Activated CD4-positive, alpha-beta T cell treated with anti-CD3 and anti-CD28 coated beads for 36 hours (primary cell): ENCODE measurements at regions not wholly inside any gene's neighbourhood (a gene's known extent, or its start where the extent isn't known, plus 50 kb on each side); places are given as distances from the start of the nearest gene placed in this dataset.

Experiments
- ATAC-seq: fragments of 200-7000 bp; cut with Tn5 transposase; one replicate; pipeline ENCODE4 v1.10.0; 2021; ENCODE audit warnings: mild to moderate bottlenecking, moderate library complexity
- CTCF ChIA-PET: fragments of 350-600 bp; sonication (Branson Sonifier 250); formaldehyde crosslinking; loops from one replicate; lab custom pipeline; 2021; ENCODE audit warnings: antibody characterized with exemption; lab: Charles Lee
- POLR2A ChIA-PET: fragments of 350-600 bp; sonication (Branson Sonifier 250); formaldehyde crosslinking; loops from one replicate; lab custom pipeline; 2021; ENCODE audit warnings: antibody characterized with exemption, inconsistent platforms; lab: Charles Lee
- DNase-seq: peaks from one replicate; pipeline ENCODE4 v3.0.0-alpha.2; 2020
- H3K27ac Mint-ChIP-seq: one replicate; pipeline ENCODE4 v1.8.0; 2021; ENCODE audit warnings: mixed read lengths
- H3K27me3 Mint-ChIP-seq: one replicate; pipeline ENCODE4 v1.8.0; 2021; ENCODE audit warnings: mixed read lengths
- H3K36me3 Mint-ChIP-seq: one replicate; pipeline ENCODE4 v1.8.0; 2021; ENCODE audit warnings: low read depth, mixed read lengths
- H3K4me1 Mint-ChIP-seq: one replicate; pipeline ENCODE4 v1.8.0; 2021; ENCODE audit warnings: mixed read lengths
- H3K4me3 Mint-ChIP-seq: one replicate; pipeline ENCODE4 v1.8.0; 2021; ENCODE audit warnings: mild to moderate bottlenecking, moderate library complexity, mixed read lengths
- H3K9me3 Mint-ChIP-seq: one replicate; pipeline ENCODE4 v1.8.0; 2021; ENCODE audit warnings: low read depth, mixed read lengths
- intact Hi-C, 2 experiments: fragments of 100-400 bp; cut with DNase I in 1 of 2; cut with micrococcal nuclease in 1 of 2; formaldehyde crosslinking; loops; one replicate each; pipeline versions ENCODE4 v1.14.2 to v1.15.1; 2022 to 2024; cut with DNase I, micrococcal nuclease

GRCh38 chr3:76724706-76725105 lies 315.2 kb upstream of the ROBO2 start:
- ChIA-PET CTCF (no interaction called here), POLR2A (no interaction called here)
- Mint-ChIP-seq H3K9me3 (peaks cover 17% of the 10 kb centered on the region), H3K4me1 (no peaks in the 10 kb centered on the region), H3K4me3 (no peak overlapping the region), H3K27me3 (no peaks in the 10 kb centered on the region), H3K36me3 (no peaks in the 10 kb centered on the region), H3K27ac (no peak overlapping the region)
- intact Hi-C loops = no loop called here
- DNase-seq (no peak), ATAC-seq (no peak)

DNA sequence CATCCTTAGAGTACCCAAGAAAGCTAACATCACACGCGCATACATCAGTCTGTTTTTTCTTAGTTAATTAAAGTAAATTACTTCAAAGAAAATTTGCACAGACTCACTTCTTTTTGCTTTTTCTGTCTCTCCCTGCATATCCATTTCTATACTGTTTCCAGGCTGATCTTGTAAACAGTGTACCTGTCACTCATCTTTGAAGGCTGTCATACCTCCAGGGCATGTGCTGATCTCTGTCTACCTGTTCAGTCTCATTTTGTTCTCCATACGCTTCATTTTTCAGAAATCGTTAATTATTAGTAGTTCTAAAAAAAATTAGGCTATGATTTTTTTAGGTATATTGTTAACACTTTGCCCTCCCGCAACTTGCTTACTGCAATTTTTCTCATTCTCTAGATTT lies 313.9 kb upstream of the ROBO2 start:
- POLR2A ChIA-PET = no interaction called here
- Mint-ChIP-seq H3K27me3 (no peaks in the 10 kb centered on the region), H3K4me1 (no peaks in the 10 kb centered on the region), H3K9me3 (peaks cover 17% of the 10 kb centered on the region), H3K36me3 (no peaks in the 10 kb centered on the region), H3K27ac (no peak overlapping the region), H3K4me3 (no peak overlapping the region)
- DNase-seq (no peak), ATAC-seq (no peak)
- CTCF ChIA-PET = no interaction called here
- intact Hi-C loops = no loop called here

GRCh38 chr3:76728426-76728825 lies 311.5 kb upstream of the ROBO2 start:
- Mint-ChIP-seq H3K27ac (no peak overlapping the region), H3K4me1 (no peaks in the 10 kb centered on the region), H3K27me3 (no peaks in the 10 kb centered on the region), H3K4me3 (no peak overlapping the region), H3K36me3 (no peaks in the 10 kb centered on the region), H3K9me3 (peaks cover 24% of the 10 kb centered on the region)
- intact Hi-C loops = no loop called here
- CTCF ChIA-PET = no interaction called here
- POLR2A ChIA-PET = no interaction called here
- ATAC-seq = no peak
- DNase-seq = no peak

GRCh38 chr3:76731471-76731870 lies 308.4 kb upstream of the ROBO2 start:
- Mint-ChIP-seq H3K4me3 (no peak overlapping the region), H3K4me1 (no peaks in the 10 kb centered on the region), H3K36me3 (no peaks in the 10 kb centered on the region), H3K9me3 (peaks cover 17% of the 10 kb centered on the region), H3K27ac (no peak overlapping the region), H3K27me3 (no peaks in the 10 kb centered on the region)
- ChIA-PET POLR2A (no interaction called here), CTCF (no interaction called here)
- DNase-seq (no peak), ATAC-seq (no peak)
- intact Hi-C loops = no loop called here

- no peak overlapping the region for H3K27ac Mint-ChIP-seq
- no peak overlapping the region for H3K4me3 Mint-ChIP-seq
- H3K36me3 Mint-ChIP-seq = no peaks in the 10 kb centered on the region
- H3K9me3 Mint-ChIP-seq = peaks cover 16% of the 10 kb centered on the region
- H3K27me3 Mint-ChIP-seq = no peaks in the 10 kb centered on the region
- ChIA-PET CTCF (no interaction called here), POLR2A (no interaction called here)
- ATAC-seq (no peak), DNase-seq (no peak)
- H3K4me1 Mint-ChIP-seq = no peaks in the 10 kb centered on the region
- intact Hi-C loops = no loop called here
Measured at GRCh38 chr3:76733073-76733759, 306.7 kb upstream of the ROBO2 start.

- ChIA-PET CTCF (no interaction called here), POLR2A (no interaction called here)
- ATAC-seq (no peak), DNase-seq (no peak)
- no peak overlapping the region for H3K4me3 Mint-ChIP-seq
- H3K27ac Mint-ChIP-seq = no peak overlapping the region
- H3K36me3 Mint-ChIP-seq = no peaks in the 10 kb centered on the region
- H3K9me3 Mint-ChIP-seq = peaks cover 24% of the 10 kb centered on the region
- no peaks in the 10 kb centered on the region for H3K4me1 Mint-ChIP-seq
- intact Hi-C loops = no loop called here
- no peaks in the 10 kb centered on the region for H3K27me3 Mint-ChIP-seq
Measured at GRCh38 chr3:76735152-76735551, 304.7 kb upstream of the ROBO2 start.

GRCh38 chr3:76753599-76753998 lies 286.3 kb upstream of the ROBO2 start:
- Mint-ChIP-seq H3K36me3 (no peaks in the 10 kb centered on the region), H3K27me3 (no peaks in the 10 kb centered on the region), H3K27ac (no peak overlapping the region)

DNA sequence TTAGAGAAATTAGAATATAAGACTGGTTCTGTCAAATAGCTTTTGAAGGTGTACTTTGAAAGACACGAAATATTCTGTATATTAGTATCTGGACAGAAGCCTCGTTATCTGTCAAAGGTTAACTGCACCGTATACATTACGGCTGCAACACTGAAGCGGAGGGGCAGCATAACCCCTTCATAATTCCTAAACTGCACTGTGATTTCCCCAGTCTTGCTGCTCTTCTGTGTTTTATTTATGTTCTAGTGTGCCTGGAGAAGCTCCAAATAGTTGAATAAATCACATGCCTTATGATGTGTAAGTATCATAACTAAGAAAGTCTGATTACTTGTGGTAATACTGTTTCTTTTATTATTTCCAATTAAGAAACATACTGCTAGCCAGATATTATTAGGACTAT lies 285.7 kb upstream of the ROBO2 start:
- no peak for ATAC-seq
- Mint-ChIP-seq H3K9me3 (peaks cover 11% of the 10 kb centered on the region), H3K4me3 (no peak overlapping the region), H3K27ac (no peak overlapping the region), H3K4me1 (no peaks in the 10 kb centered on the region), H3K36me3 (no peaks in the 10 kb centered on the region), H3K27me3 (no peaks in the 10 kb centered on the region)
- intact Hi-C loops = no loop called here
- POLR2A ChIA-PET = no interaction called here
- no peak for DNase-seq
- CTCF ChIA-PET = no interaction called here

More at GRCh38 chr3:76753599-76753998, 286.3 kb upstream of the ROBO2 start:
- DNase-seq (no peak), ATAC-seq (no peak)
- H3K4me3 Mint-ChIP-seq = no peak overlapping the region
- ChIA-PET POLR2A (no interaction called here), CTCF (no interaction called here)
- intact Hi-C loops = no loop called here
- peaks cover 10% of the 10 kb centered on the region for H3K9me3 Mint-ChIP-seq
- no peaks in the 10 kb centered on the region for H3K4me1 Mint-ChIP-seq

- no peak for ATAC-seq
- Mint-ChIP-seq H3K27ac (no peak overlapping the region), H3K9me3 (peaks cover 10% of the 10 kb centered on the region), H3K4me3 (no peak overlapping the region), H3K36me3 (no peaks in the 10 kb centered on the region), H3K27me3 (no peaks in the 10 kb centered on the region), H3K4me1 (no peaks in the 10 kb centered on the region)
- intact Hi-C loops = no loop called here
- POLR2A ChIA-PET = no interaction called here
- DNase-seq = no peak
- CTCF ChIA-PET = no interaction called here
Measured at GRCh38 chr3:76756577-76756976, 283.3 kb upstream of the ROBO2 start.

DNA sequence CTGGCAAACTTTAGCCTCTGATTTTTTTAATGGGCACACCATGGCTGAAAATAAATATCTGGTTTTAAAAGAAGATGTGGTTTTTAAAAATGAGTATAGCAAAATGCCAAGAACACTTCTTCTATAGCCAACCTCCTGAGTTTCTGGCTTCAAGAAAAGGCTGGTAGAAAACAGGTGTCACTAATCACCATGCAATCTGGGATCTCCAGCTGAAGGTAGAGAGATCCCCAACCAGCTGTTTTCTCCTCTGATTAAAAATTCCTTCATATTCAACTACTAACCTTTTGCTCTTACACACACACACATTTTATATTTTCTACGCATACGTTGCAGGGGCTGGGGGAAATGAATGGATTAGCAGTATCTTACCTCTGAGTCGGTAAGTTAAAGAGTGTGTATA lies 279.6 kb upstream of the ROBO2 start:
- Mint-ChIP-seq H3K27me3 (no peaks in the 10 kb centered on the region), H3K4me3 (no peak overlapping the region), H3K27ac (no peak overlapping the region), H3K9me3 (peaks cover 12% of the 10 kb centered on the region), H3K4me1 (no peaks in the 10 kb centered on the region), H3K36me3 (no peaks in the 10 kb centered on the region)
- ATAC-seq (no peak), DNase-seq (no peak)
- CTCF ChIA-PET = no interaction called here
- POLR2A ChIA-PET = no interaction called here
- intact Hi-C loops = no loop called here

DNA sequence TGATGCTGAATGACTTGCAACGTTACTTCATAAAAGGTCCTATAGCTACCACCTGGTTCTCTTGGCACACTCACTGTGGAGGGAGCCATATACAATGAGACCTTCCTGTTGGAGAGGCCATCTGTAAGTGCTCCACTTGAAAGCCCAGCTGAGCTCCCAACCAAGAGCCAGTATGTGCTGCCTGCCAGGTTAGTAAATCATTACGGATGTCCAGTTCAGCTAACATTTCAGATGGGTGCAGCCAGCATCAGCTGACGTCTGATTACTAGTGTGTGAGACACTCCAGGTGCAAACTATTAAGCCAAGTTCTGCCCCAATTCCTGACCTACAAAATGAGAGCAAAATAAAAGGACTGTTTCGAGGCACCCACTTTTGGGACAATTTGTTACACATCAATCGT lies 274.4 kb upstream of the ROBO2 start:
- CTCF ChIA-PET = interaction anchor here (0.6 kb wide), 1 partner anchor 457 kb away, joined by 3 read pairs; no protein-coding TSS in a partner anchor
- peaks cover 12% of the 10 kb centered on the region for H3K9me3 Mint-ChIP-seq
- H3K27me3 Mint-ChIP-seq = no peaks in the 10 kb centered on the region
- POLR2A ChIA-PET = no interaction called here
- no peak overlapping the region for H3K27ac Mint-ChIP-seq
- ATAC-seq (no peak), DNase-seq (no peak)
- intact Hi-C loops = no loop called here
- no peaks in the 10 kb centered on the region for H3K36me3 Mint-ChIP-seq
- H3K4me3 Mint-ChIP-seq = no peak overlapping the region
- H3K4me1 Mint-ChIP-seq = no peaks in the 10 kb centered on the region

- no peak overlapping the region for H3K27ac Mint-ChIP-seq
- DNase-seq = no peak
- ChIA-PET POLR2A (no interaction called here), CTCF (no interaction called here)
- ATAC-seq = no peak
- no peaks in the 10 kb centered on the region for H3K27me3 Mint-ChIP-seq
- H3K36me3 Mint-ChIP-seq = no peaks in the 10 kb centered on the region
- peaks cover 12% of the 10 kb centered on the region for H3K9me3 Mint-ChIP-seq
- intact Hi-C loops = no loop called here
- H3K4me1 Mint-ChIP-seq = no peaks in the 10 kb centered on the region
- no peak overlapping the region for H3K4me3 Mint-ChIP-seq
Measured at GRCh38 chr3:76768912-76769311, 271.0 kb upstream of the ROBO2 start.
